ENCODE measurements at regions not wholly inside any gene's neighbourhood (a gene's known extent, or its start where the extent isn't known, plus 50 kb on each side); places are given as distances from the start of the nearest gene placed in this dataset.

GRCh38 chr5:24365406-24365805, 279.4 kb downstream of the CDH10 start:
- TF ChIP-seq CTCF (conservative IDR thresholded peaks at IDR 0.05 in 1 of 2, IDR thresholded peaks at IDR 0.05 in 1 of 2; ENCODE audit: extremely low read depth in 1 of 2, insufficient read depth in 1 of 2, low read depth in 1 of 2, low read length in 2 of 2) (no peak), EZH2 (IDR thresholded peaks at IDR 0.05; ENCODE audit: borderline replicate concordance, low read length) (no peak)

Data from mammary epithelial cell (primary cell).